HG03460 (cell line): ENCODE measurements at regions not wholly inside any gene's neighbourhood (a gene's known extent, or its start where the extent isn't known, plus 50 kb on each side); places are given as distances from the start of the nearest gene placed in this dataset.

Experiments
- ATAC-seq: cut with Tn5 transposase; IDR thresholded peaks from one replicate; pipeline ENCODE4 v1.9.1; 2021; ENCODE audit not compliant: unreplicated experiment

- ATAC-seq: no peak
Measured at GRCh38 chr10:128606055-128606454, 479.8 kb upstream of the MKI67 start.

DNA sequence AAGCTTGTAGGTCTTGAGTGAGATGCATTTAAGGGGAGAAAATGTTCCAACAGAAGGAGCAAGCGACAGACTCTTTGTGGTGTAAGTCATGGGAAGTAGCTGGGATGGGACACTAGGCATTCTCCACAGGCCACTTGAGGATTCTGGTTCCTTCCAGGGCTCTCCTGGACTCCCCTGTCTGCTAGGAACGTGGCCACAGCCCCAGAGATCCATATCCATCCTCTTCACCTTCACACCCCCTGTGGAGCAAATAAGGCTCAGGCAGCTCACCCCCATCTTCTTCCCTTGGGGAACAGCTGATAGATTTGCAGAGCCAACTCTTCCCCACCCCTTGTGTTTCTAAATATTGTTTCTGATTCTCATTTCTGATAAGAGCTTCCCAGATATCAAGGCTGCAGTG, 482.6 kb upstream of the MKI67 start:
- no peak for ATAC-seq

GRCh38 chr10:128609460-128609859, 483.2 kb upstream of the MKI67 start:
- no peak for ATAC-seq

DNA sequence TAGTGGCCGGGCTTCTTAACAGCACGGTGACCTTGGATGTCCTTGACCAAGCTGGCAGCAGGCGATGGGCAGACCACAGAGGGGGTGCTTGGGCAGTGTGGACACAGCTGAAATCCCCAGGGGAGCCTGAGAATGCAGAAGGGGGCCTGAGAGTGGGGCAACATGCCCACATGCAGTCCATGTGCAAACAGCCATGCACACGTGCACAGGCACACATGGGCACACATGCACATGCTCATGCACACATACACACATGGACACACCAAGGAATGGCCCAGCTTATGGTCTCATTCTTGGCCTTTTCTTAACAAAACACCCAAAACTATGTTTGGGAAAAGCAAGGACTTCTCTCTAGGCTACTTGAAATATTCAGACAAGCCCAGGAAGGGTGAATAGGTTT, 483.9 kb upstream of the MKI67 start:
- ATAC-seq: no peak

- no peak for ATAC-seq
Measured at GRCh38 chr10:128612195-128612594, 486.0 kb upstream of the MKI67 start.

DNA sequence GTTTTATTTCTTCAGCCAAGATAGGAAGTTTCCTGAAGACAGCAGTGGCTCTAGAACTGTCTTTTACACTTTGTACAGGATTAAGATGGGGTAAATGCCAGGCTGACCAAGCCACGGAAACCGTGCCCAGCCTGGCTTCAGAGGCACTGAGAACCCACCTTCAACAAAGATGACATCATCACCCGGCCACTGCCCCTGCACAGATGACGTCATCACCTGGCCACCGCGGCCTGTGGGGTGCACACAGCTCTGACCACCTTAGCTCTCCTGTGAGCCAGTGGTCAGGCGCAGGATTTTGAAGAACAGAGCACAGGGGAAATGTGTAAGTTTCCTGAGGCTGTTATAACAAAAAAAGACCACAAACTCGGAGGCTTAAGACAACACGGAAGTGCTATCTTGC, 486.4 kb upstream of the MKI67 start:
- ATAC-seq: no peak

DNA sequence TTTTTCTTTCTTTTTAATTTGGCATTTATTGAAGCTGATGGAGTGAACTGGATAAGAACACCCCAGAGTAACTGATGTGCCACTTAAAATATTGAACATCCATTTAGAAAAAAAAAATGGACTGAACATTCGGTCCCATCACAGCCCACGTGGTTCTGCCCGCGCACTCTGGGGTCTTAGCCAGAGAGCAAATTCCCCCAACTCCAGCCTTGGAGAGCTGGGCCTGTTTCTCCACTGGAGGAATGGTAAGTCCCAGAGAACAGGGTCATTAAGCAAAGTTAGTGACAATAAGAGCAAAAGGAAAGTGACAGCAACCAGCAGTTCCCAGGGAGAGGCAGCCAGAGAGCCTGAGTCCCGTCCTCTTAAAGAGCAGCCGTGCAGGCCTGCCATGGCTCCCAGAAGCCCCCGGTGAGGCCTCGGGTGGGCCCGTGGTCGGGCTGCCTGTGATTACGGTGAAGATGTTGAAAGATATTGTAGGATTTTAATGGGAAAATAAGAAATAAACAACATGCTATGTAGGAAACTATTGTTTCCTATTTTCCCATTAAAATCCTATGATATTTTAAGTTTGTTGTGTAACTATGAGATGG, 487.9 kb upstream of the MKI67 start:
- no peak for ATAC-seq

DNA sequence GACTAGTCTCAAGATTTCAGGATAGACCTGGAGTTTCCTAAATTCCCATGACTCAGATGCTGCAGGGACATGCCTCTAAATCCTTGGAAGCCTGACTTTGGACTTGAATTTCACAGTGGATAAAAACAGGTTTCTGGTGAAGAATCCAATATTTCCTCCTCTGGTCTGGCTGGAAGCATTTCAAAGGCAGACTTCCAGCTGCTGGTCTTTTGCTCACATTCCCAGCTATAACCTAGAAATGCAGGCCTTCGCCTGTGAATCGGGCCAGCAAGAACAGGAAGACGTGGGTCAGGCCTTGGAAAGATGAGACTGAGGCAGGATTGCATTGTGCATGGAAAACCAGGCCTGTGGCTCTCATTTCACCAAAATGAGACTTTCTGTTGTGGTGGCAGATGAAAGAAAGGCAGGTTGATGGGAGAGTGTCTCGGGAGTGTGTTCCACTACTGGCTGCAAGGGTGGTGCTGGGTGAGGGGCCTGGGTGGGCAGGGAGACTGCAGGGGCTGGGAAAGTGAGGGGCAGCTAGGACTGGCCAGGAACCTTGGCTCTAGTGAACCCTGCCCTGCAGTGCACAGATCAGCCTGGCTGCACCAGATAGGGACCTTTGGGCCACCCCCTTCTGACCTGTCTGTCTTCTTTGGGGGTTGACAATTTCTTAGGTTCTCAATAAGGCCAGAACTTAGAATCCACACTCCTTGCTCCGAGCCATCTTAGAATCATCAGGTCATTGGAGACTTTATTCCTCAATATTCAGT, 488.8 kb upstream of the MKI67 start:
- ATAC-seq: no peak

GRCh38 chr10:128617532-128617931, 491.3 kb upstream of the MKI67 start:
- no peak for ATAC-seq

- no peak for ATAC-seq
Measured at GRCh38 chr10:128622706-128623105, 496.5 kb upstream of the MKI67 start.

- no peak for ATAC-seq
Measured at GRCh38 chr10:128623776-128624175, 497.6 kb upstream of the MKI67 start.

GRCh38 chr10:128624656-128625530, 498.7 kb upstream of the MKI67 start:
- no peak for ATAC-seq

- ATAC-seq: no peak
Measured at GRCh38 chr10:128625926-128626325, 499.7 kb upstream of the MKI67 start.

DNA sequence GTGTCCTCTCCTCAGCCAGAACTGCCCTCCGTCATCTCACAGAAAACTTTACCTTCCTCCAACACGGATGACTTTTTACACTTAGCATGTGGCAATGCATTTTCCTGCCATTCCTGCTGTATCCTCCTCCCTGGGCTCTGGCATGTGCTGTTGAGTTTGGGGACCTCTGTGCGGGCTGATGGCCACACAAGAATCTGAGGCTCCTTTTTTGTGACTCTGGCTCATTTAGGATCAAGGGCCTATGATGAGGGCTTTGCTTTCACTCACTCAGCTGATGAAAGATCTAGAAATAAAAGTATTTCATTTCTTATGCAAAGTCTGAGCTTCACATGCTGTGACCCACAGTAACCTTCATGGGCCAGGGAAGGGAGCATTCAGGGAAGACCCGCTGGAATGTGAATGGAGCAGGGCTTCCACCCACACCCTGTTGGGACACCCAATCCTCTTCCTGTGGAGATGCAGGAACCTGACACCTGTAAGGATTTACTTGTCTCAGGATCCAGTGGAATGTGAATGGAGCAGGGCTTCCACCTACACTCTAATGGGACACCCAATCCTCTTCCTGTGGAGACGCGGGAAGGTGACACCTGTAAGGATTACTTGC, 500.3 kb upstream of the MKI67 start:
- ATAC-seq: no peak

DNA sequence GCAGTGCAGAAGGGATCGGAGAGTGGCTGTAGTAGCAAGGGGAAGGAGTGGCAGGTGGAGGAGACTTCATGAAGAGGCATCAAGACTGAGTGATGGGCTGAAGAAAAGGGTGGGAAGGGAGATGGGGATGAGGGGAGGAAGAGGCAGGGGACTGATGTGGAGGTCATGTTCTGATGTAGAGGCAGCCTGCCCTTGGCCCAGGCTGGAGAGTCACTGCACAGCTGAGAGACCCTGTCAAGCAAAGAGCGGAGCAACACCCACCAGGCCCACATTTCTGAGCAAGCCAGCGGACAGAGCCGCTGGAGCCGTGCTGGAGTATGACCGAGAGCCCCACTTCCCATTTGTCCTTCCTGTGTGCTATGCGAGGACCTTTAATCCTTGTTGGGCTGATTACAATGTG, 501.6 kb upstream of the MKI67 start:
- ATAC-seq: no peak

GRCh38 chr10:128628252-128628651, 502.0 kb upstream of the MKI67 start:
- ATAC-seq: no peak

GRCh38 chr10:128629111-128630096, 503.2 kb upstream of the MKI67 start:
- no peak for ATAC-seq

- no peak for ATAC-seq
Measured at GRCh38 chr10:128630787-128631252, 504.6 kb upstream of the MKI67 start.

DNA sequence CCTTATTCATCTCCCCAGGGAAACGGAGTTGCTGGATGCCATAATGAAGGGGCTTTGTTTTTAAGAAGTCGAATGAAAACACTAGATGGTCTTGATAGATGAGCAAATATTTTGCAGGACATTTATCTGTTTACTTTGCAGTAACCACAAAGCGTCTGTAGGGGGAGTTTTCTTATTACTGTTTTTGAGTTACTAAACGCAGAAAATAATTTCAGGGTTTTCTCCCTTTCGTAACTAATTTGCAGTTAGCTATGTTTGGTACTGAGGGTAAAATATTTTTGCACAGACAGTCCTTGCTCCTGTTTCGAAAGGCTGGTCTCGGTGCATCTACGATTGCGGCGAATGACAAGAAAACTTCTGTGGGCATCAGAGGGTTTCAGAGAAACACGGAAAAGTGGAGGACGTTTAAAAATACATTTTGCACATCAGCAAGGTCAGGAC, 505.6 kb upstream of the MKI67 start:
- no peak for ATAC-seq

- no peak for ATAC-seq
Measured at GRCh38 chr10:128632694-128633093, 506.5 kb upstream of the MKI67 start.
